WTC11 (cell line): ENCODE measurements at regions not wholly inside any gene's neighbourhood (a gene's known extent, or its start where the extent isn't known, plus 50 kb on each side); places are given as distances from the start of the nearest gene placed in this dataset.
"Not testable (repeated sequence)": the region's sequence is repeated elsewhere in the genome, so short reads cannot be mapped to it uniquely, and the experiment has no call there.

Experiments used
- ATAC-seq: fragments of 200-7000 bp; cut with Tn5 transposase; 2 replicates; pipeline ENCODE4 v1.10.0; 2021; ENCODE audit warnings: mild to moderate bottlenecking, moderate library complexity
- CTCF ChIA-PET: fragments of 300-600 bp; sonication (Branson Sonifier 250); formaldehyde crosslinking; loops from one replicate; lab custom pipeline; 2021; ENCODE audit warnings: antibody characterized with exemption; lab: Charles Lee
- POLR2A ChIA-PET: fragments of 350-600 bp; sonication (Branson Sonifier 250); formaldehyde crosslinking; loops from one replicate; lab custom pipeline; 2021; ENCODE audit warnings: antibody characterized with exemption; lab: Charles Lee
- DNase-seq: peaks from one replicate; pipeline ENCODE4 v3.0.0; 2021; ENCODE audit warnings: low spot score
- H3K27ac Mint-ChIP-seq: 2 replicates; pipeline ENCODE4 v1.8.0; 2021; ENCODE audit warnings: mixed read lengths
- H3K27me3 Mint-ChIP-seq: 2 replicates; pipeline ENCODE4 v1.8.0; 2021; ENCODE audit warnings: low read depth, mild to moderate bottlenecking, moderate library complexity, mixed read lengths
- H3K36me3 Mint-ChIP-seq: 2 replicates; pipeline ENCODE4 v1.8.0; 2021; ENCODE audit warnings: mixed read lengths
- H3K4me1 Mint-ChIP-seq: 2 replicates; pipeline ENCODE4 v1.8.0; 2022; ENCODE audit warnings: mixed read lengths
- H3K4me3 Mint-ChIP-seq: 2 replicates; pipeline ENCODE4 v1.8.0; 2021; ENCODE audit warnings: mild to moderate bottlenecking, moderate library complexity, mixed read lengths
- H3K9me3 Mint-ChIP-seq: 2 replicates; pipeline ENCODE4 v1.8.0; 2021; ENCODE audit warnings: mixed read lengths
- CREM ChIP-seq: sonication (generic); formaldehyde crosslinking; IDR thresholded peaks from 2 replicates; pipeline ENCODE4 v1.8.1; 2022; ENCODE audit warnings: mild to moderate bottlenecking, missing genetic modification reagents, moderate library complexity
- FOXJ3 ChIP-seq: sonication (generic); formaldehyde crosslinking; IDR thresholded peaks from 2 replicates; pipeline ENCODE4 v1.9.0; 2021; ENCODE audit warnings: missing genetic modification reagents, mild to moderate bottlenecking, borderline replicate concordance
- FOXP1 ChIP-seq: sonication (generic); formaldehyde crosslinking; IDR thresholded peaks from 2 replicates; pipeline ENCODE4 v1.8.0; 2022; ENCODE audit warnings: missing genetic modification reagents, mild to moderate bottlenecking, moderate library complexity, borderline replicate concordance
- GTF2I ChIP-seq: fragments of 250-450 bp; sonication (Bioruptor Pico); conservative IDR thresholded peaks from 2 replicates; pipeline ENCODE4 v1.4.0; 2021; ENCODE audit warnings: mild to moderate bottlenecking
- KAT7 ChIP-seq: sonication (generic); formaldehyde crosslinking; IDR thresholded peaks from 2 replicates; pipeline ENCODE4 v1.8.1; 2023; ENCODE audit warnings: missing genetic modification reagents, mild to moderate bottlenecking, borderline replicate concordance
- MXD4 ChIP-seq: fragments of 250-450 bp; sonication (Bioruptor Pico); IDR thresholded peaks from 2 replicates; pipeline ENCODE4 v1.8.0; 2021; ENCODE audit warnings: mild to moderate bottlenecking, moderate library complexity, borderline replicate concordance
- OVOL2 ChIP-seq: fragments of 250-450 bp; sonication (Bioruptor Pico); IDR thresholded peaks from 2 replicates; pipeline ENCODE4 v1.9.0; 2021; ENCODE audit warnings: mild to moderate bottlenecking, borderline replicate concordance
- RORB ChIP-seq: fragments of 250-450 bp; sonication (Bioruptor Pico); IDR thresholded peaks from 2 replicates; pipeline ENCODE4 v1.9.0; 2021; ENCODE audit warnings: mild to moderate bottlenecking
- SMAD3 ChIP-seq: sonication (generic); formaldehyde crosslinking; IDR thresholded peaks from 2 replicates; pipeline ENCODE4 v1.8.0; 2022; ENCODE audit warnings: missing genetic modification reagents, mild to moderate bottlenecking, borderline replicate concordance
- SMAD4 ChIP-seq: sonication (generic); formaldehyde crosslinking; IDR thresholded peaks from 2 replicates; pipeline ENCODE4 v1.8.0; 2022; ENCODE audit warnings: mild to moderate bottlenecking, missing genetic modification reagents
- TEAD1 ChIP-seq: sonication (generic); formaldehyde crosslinking; IDR thresholded peaks from 2 replicates; pipeline ENCODE4 v1.8.0; 2022; ENCODE audit warnings: mild to moderate bottlenecking, missing genetic modification reagents
- ZBTB21 ChIP-seq: sonication (generic); formaldehyde crosslinking; IDR thresholded peaks from 2 replicates; pipeline ENCODE4 v1.8.1; 2023; ENCODE audit warnings: mild to moderate bottlenecking, missing genetic modification reagents, borderline replicate concordance
- ZNF317 ChIP-seq: sonication (generic); formaldehyde crosslinking; IDR thresholded peaks from 2 replicates; pipeline ENCODE4 v1.8.1; 2023; ENCODE audit warnings: low read depth, mild to moderate bottlenecking, moderate library complexity, missing genetic modification reagents, borderline replicate concordance
- TF ChIP-seq, protein P1 (sequence below): sonication (generic); formaldehyde crosslinking; IDR thresholded peaks from 2 replicates; pipeline ENCODE4 v1.8.1; 2022; ENCODE audit warnings: mild to moderate bottlenecking, moderate library complexity, missing genetic modification reagents
- TF ChIP-seq, protein P2 (sequence below): sonication (generic); formaldehyde crosslinking; IDR thresholded peaks from 2 replicates; pipeline ENCODE4 v1.8.0; 2022; ENCODE audit warnings: mild to moderate bottlenecking, missing genetic modification reagents
- TF ChIP-seq, protein P3 (sequence below): fragments of 250-450 bp; sonication (Bioruptor Pico); IDR thresholded peaks from 2 replicates; pipeline ENCODE4 v2.1.2; 2022; ENCODE audit warnings: mild to moderate bottlenecking, moderate library complexity
- TF ChIP-seq, protein P4 (sequence below): sonication (generic); formaldehyde crosslinking; IDR thresholded peaks from 2 replicates; pipeline ENCODE4 v1.8.0; 2023; ENCODE audit warnings: missing genetic modification reagents
- TF ChIP-seq, protein P5 (sequence below): sonication (generic); formaldehyde crosslinking; conservative IDR thresholded peaks from 2 replicates; pipeline ENCODE4 v1.8.1; 2022; ENCODE audit warnings: mild to moderate bottlenecking, missing genetic modification reagents

DNA sequence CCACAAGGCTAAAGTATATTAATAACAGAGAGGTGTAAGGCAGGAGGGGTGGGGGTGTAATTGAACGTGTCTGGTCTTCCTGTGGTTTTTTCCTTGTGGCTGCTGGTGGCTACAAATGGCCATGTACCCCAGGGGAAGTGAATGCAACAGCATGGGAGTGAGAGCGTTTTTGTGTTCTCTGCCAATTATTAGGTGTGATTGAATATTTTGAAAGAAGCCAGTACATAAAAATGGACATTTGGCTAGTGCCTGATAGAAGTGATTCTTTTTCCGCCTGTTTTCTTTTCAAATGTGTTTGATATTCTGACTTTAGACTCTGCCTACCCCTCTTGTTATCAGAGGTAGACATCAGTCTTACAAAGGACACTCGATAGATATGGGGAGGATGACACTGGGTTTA lies 141.3 kb downstream of the PRL start:
- Mint-ChIP-seq H3K27me3 (no peaks in the 10 kb centered on the region), H3K4me1 (peaks cover 8% of the 10 kb centered on the region), H3K4me3 (no peak overlapping the region), H3K36me3 (peaks cover 11% of the 10 kb centered on the region), H3K27ac (no peak overlapping the region), H3K9me3 (peaks cover 9% of the 10 kb centered on the region)
- CTCF ChIA-PET = no interaction called here
- no peak for DNase-seq
- no peak for ATAC-seq
- TF ChIP-seq, protein P1, sequence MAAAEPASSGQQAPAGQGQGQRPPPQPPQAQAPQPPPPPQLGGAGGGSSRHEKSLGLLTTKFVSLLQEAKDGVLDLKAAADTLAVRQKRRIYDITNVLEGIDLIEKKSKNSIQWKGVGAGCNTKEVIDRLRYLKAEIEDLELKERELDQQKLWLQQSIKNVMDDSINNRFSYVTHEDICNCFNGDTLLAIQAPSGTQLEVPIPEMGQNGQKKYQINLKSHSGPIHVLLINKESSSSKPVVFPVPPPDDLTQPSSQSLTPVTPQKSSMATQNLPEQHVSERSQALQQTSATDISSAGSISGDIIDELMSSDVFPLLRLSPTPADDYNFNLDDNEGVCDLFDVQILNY = no peak
- no peak for TF ChIP-seq ZBTB21 (CRISPR knock-in tag)
- TF ChIP-seq TEAD1 (CRISPR knock-in tag) = no peak
- TF ChIP-seq SMAD4 (CRISPR knock-in tag) = no peak
- TF ChIP-seq ZNF317 (CRISPR knock-in tag) = no peak
- no peak for TF ChIP-seq OVOL2 (CRISPR knock-in tag)
- TF ChIP-seq GTF2I (CRISPR knock-in tag) = no peak
- TF ChIP-seq, protein P2, sequence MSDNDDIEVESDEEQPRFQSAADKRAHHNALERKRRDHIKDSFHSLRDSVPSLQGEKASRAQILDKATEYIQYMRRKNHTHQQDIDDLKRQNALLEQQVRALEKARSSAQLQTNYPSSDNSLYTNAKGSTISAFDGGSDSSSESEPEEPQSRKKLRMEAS (CRISPR knock-in tag) = no peak
- no peak for TF ChIP-seq FOXJ3 (CRISPR knock-in tag)
- TF ChIP-seq FOXP1 = no peak
- TF ChIP-seq, protein P3, sequence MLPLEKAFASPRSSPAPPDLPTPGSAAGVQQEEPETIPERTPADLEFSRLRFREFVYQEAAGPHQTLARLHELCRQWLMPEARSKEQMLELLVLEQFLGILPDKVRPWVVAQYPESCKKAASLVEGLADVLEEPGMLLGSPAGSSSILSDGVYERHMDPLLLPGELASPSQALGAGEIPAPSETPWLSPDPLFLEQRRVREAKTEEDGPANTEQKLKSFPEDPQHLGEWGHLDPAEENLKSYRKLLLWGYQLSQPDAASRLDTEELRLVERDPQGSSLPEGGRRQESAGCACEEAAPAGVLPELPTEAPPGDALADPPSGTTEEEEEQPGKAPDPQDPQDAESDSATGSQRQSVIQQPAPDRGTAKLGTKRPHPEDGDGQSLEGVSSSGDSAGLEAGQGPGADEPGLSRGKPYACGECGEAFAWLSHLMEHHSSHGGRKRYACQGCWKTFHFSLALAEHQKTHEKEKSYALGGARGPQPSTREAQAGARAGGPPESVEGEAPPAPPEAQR (CRISPR knock-in tag) = no peak
- TF ChIP-seq CREM = no peak
- TF ChIP-seq MXD4 = no peak
- TF ChIP-seq, protein P4, sequence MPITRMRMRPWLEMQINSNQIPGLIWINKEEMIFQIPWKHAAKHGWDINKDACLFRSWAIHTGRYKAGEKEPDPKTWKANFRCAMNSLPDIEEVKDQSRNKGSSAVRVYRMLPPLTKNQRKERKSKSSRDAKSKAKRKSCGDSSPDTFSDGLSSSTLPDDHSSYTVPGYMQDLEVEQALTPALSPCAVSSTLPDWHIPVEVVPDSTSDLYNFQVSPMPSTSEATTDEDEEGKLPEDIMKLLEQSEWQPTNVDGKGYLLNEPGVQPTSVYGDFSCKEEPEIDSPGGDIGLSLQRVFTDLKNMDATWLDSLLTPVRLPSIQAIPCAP (CRISPR knock-in tag) = no peak
- TF ChIP-seq, protein P5, sequence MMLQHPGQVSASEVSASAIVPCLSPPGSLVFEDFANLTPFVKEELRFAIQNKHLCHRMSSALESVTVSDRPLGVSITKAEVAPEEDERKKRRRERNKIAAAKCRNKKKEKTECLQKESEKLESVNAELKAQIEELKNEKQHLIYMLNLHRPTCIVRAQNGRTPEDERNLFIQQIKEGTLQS = no peak
- POLR2A ChIA-PET = no interaction called here

DNA sequence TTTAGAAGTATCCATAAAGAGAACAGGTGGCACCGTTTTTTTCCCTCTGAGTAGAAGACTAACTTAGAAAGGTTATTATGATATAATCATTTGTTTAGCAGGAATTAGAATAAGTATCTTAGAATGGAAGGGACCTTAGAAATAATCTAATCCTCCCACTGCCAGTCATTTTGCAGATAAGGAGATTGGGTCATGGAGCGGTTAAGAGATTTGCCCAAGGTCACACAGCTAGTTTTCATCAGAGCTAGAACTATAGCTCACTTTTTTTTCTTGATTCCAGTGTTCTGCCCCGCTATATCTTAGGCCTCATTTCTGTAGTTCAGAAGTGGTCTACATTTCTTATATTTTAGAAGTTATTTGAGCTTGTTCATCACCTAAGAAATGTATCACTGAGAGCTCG lies 139.6 kb downstream of the PRL start:
- CTCF ChIA-PET = interaction anchor here (1.2 kb wide), 1 partner anchor 10 kb away, joined by 4 read pairs; no protein-coding TSS in a partner anchor
- ATAC-seq (no peak), DNase-seq (no peak)
- Mint-ChIP-seq H3K27ac (no peak overlapping the region), H3K9me3 (peaks cover 17% of the 10 kb centered on the region), H3K27me3 (no peaks in the 10 kb centered on the region), H3K4me1 (peaks cover 8% of the 10 kb centered on the region), H3K36me3 (peaks cover 21% of the 10 kb centered on the region), H3K4me3 (no peak overlapping the region)
- no peak for TF ChIP-seq ZNF317 (CRISPR knock-in tag)
- POLR2A ChIA-PET = no interaction called here

DNA sequence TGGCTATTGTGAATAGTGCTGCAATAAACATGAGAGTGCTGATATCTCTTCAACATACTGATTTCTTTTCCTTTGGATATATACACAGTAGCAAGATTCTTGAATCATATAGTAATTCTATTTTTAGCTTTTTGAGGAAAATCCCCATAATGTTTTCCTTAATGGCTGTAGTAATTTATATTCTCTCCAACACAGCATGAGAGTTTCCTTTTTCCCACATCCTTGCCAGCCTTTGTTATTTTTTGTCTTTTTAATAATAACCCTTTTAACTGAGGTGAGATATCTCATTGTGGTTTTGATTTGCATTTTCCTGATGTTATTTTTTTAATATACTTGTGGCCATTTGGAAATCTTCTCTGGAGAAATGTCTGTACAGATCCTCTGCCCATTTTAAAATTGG lies 132.6 kb downstream of the PRL start:
- ATAC-seq (no peak), DNase-seq (no peak)
- Mint-ChIP-seq H3K36me3 (peaks cover 61% of the 10 kb centered on the region), H3K9me3 (peaks cover 59% of the 10 kb centered on the region), H3K27me3 (no peaks in the 10 kb centered on the region), H3K4me3 (no peak overlapping the region), H3K4me1 (no peaks in the 10 kb centered on the region), H3K27ac (no peak overlapping the region)
- ChIA-PET CTCF (no interaction called here), POLR2A (no interaction called here)
- TF ChIP-seq KAT7 (CRISPR knock-in tag) = no peak
- TF ChIP-seq SMAD3 (CRISPR knock-in tag) = no peak
- TF ChIP-seq, protein P5 = no peak
- TF ChIP-seq, protein P2 (CRISPR knock-in tag) = no peak
- TF ChIP-seq GTF2I (CRISPR knock-in tag) = no peak
- TF ChIP-seq RORB (CRISPR knock-in tag) = no peak

DNA sequence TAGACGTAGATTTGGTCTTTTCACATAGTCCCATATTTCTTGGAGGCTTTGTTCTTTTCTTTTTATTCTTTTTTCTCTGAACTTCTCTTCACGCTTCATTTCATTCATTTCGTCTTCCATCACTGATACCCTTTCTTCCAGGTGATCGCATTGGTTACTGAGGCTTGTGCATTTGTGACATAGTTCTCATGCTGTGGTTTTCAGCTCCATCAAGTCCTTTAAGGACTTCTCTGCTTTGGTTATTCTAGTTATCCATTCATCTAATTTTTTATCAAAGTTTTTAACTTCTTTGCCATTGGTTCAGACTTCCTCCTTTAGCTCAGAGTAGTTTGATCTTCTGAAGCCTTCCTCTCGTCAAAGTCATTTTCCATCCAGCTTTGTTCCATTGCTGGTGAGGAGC lies 125.8 kb downstream of the PRL start:
- CTCF ChIA-PET, H3K27ac Mint-ChIP-seq, POLR2A ChIA-PET, DNase-seq, H3K4me1 Mint-ChIP-seq, ATAC-seq, H3K4me3 Mint-ChIP-seq: not testable (repeated sequence)
- Mint-ChIP-seq H3K9me3 (peaks cover 62% of the 10 kb centered on the region), H3K36me3 (peaks cover 74% of the 10 kb centered on the region), H3K27me3 (peaks cover 10% of the 10 kb centered on the region)

DNA sequence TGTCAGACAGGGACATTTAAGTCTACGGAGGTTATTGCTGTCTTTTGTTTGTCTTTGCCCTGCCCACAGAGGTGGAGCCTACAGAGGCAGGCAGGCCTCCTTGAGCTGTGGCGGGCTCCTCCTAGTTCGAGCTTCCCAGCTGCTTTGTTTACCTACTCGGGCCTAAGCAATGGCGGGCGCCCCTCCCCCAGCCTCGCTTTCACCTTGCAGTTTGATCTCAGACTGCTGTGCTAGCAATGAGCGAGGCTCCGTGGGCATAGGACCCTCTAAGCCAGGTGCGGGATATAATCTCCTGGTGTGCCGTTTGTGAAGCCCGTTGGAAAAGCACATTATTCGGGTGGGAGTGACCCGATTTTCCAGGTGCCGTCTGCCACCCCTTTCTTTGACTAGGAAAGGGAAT lies 125.0 kb downstream of the PRL start:
- Mint-ChIP-seq H3K27me3 (peaks cover 10% of the 10 kb centered on the region), H3K36me3 (peaks cover 74% of the 10 kb centered on the region), H3K9me3 (peaks cover 61% of the 10 kb centered on the region)
- H3K4me1 Mint-ChIP-seq, DNase-seq, ATAC-seq, POLR2A ChIA-PET, H3K27ac Mint-ChIP-seq, H3K4me3 Mint-ChIP-seq, CTCF ChIA-PET: not testable (repeated sequence)
